Right atrium auricular region (tissue), 2 donors: ENCODE measurements at regions not wholly inside any gene's neighbourhood (a gene's known extent, or its start where the extent isn't known, plus 50 kb on each side); places are given as distances from the start of the nearest gene placed in this dataset.

Experiments used
- DNase-seq: peaks from one replicate; pipeline ENCODE4 v3.0.0-alpha.2; 2019; ENCODE audit warnings: low spot score
- H3K27ac ChIP-seq, 2 donors: fragments of 200-600 bp; sonication (generic); 1 replicate in 1 of 2; 2 replicates in 1 of 2; pipeline ENCODE4 v1.5.1; 2016 to 2019
- H3K27me3 ChIP-seq, 2 donors: fragments of 200-600 bp; sonication (generic); one replicate each; pipeline versions ENCODE4 v1.5.1 to v1.6.0; 2017 to 2019
- H3K36me3 ChIP-seq: fragments of 200-600 bp; sonication (generic); one replicate; pipeline ENCODE4 v1.5.1; 2016
- H3K4me1 ChIP-seq, 2 donors: fragments of 200-600 bp; sonication (generic); one replicate each; pipeline versions ENCODE4 v1.5.1 to v1.6.0; 2017 to 2019
- H3K4me3 ChIP-seq, 2 donors: fragments of 200-600 bp; sonication (generic); 1 replicate in 1 of 2; 2 replicates in 1 of 2; pipeline ENCODE4 v1.5.1; 2017 to 2019; ENCODE audit warnings: mild to moderate bottlenecking in 1 of 2, moderate library complexity in 1 of 2
- H3K9me3 ChIP-seq, 2 donors: fragments of 200-600 bp; sonication (generic); one replicate each; pipeline ENCODE4 v1.5.1; 2019
- CTCF ChIP-seq, 2 donors: fragments of 200-600 bp; sonication (generic); IDR thresholded peaks; one replicate each; pipeline ENCODE4 v1.5.1; 2019; ENCODE audit warnings: antibody characterized with exemption in 2 of 2

- peaks cover 0 to 4% of the 10 kb centered on the region in 2 donors for H3K9me3 ChIP-seq
- DNase-seq, result no peak
- H3K36me3 ChIP-seq, result no peaks in the 10 kb centered on the region
- H3K27ac ChIP-seq, result no peak overlapping the region
- no peak for TF ChIP-seq CTCF (IDR thresholded peaks at IDR 0.05)
- no peaks in the 10 kb centered on the region for H3K4me1 ChIP-seq
- no peak overlapping the region for H3K4me3 ChIP-seq
- no peaks in the 10 kb centered on the region for H3K27me3 ChIP-seq
Measured at GRCh38 chr16:55015181-55015913, 84.7 kb downstream of the IRX5 start.

- no peak for TF ChIP-seq CTCF (IDR thresholded peaks at IDR 0.05)
- H3K4me1 ChIP-seq, result no peaks in the 10 kb centered on the region
Measured at GRCh38 chr16:55016515-55016914, 85.8 kb downstream of the IRX5 start.

GRCh38 chr16:55017321-55017720 is 86.7 kb downstream of the IRX5 start:
- no peak for TF ChIP-seq CTCF (IDR thresholded peaks at IDR 0.05)
- peaks cover 0 to 21% of the 10 kb centered on the region in 2 donors for H3K9me3 ChIP-seq
- no peaks in the 10 kb centered on the region for H3K36me3 ChIP-seq
- no peak overlapping the region for H3K4me3 ChIP-seq
- no peak for DNase-seq
- H3K27me3 ChIP-seq, result no peaks in the 10 kb centered on the region
- no peak overlapping the region for H3K27ac ChIP-seq
- H3K4me1 ChIP-seq, result no peaks in the 10 kb centered on the region

More at GRCh38 chr16:55016515-55016914, 85.8 kb downstream of the IRX5 start:
- no peak for DNase-seq
- H3K9me3 ChIP-seq, result peaks cover 0 to 15% of the 10 kb centered on the region in 2 donors
- H3K27me3 ChIP-seq, result no peaks in the 10 kb centered on the region
- H3K4me3 ChIP-seq, result no peak overlapping the region
- no peaks in the 10 kb centered on the region for H3K36me3 ChIP-seq
- H3K27ac ChIP-seq, result no peak overlapping the region

- TF ChIP-seq CTCF (IDR thresholded peaks at IDR 0.05), result no peak
- DNase-seq, result no peak
- Histone ChIP-seq H3K4me1 (no peaks in the 10 kb centered on the region), H3K27me3 (no peaks in the 10 kb centered on the region), H3K9me3 (peaks cover 0 to 21% of the 10 kb centered on the region in 2 donors), H3K27ac (no peak overlapping the region), H3K36me3 (no peaks in the 10 kb centered on the region), H3K4me3 (no peak overlapping the region)
Measured at GRCh38 chr16:55018881-55019280, 88.2 kb downstream of the IRX5 start.

GRCh38 chr16:55019419-55020131 is 88.9 kb downstream of the IRX5 start:
- Histone ChIP-seq H3K27ac (no peak overlapping the region), H3K4me1 (no peaks in the 10 kb centered on the region), H3K36me3 (no peaks in the 10 kb centered on the region), H3K9me3 (peaks cover 0 to 21% of the 10 kb centered on the region in 2 donors), H3K4me3 (no peak overlapping the region), H3K27me3 (no peaks in the 10 kb centered on the region)
- TF ChIP-seq CTCF (IDR thresholded peaks at IDR 0.05), result no peak
- no peak for DNase-seq
